ENCODE measurements at regions not wholly inside any gene's neighbourhood (a gene's known extent, or its start where the extent isn't known, plus 50 kb on each side); places are given as distances from the start of the nearest gene placed in this dataset.

GRCh38 chr9:130755377-130756007 lies 61.9 kb downstream of the EXOSC2 start:
- Histone ChIP-seq H3K4me1 (peaks cover 5% of the 10 kb centered on the region), H3K36me3 (no peaks in the 10 kb centered on the region), H3K27ac (no peak overlapping the region), H3K4me3 (no peak overlapping the region), H3K9me3 (no peaks in the 10 kb centered on the region), H3K27me3 (no peaks in the 10 kb centered on the region)
- TF ChIP-seq POLR2A (IDR thresholded peaks at IDR 0.05) (no peak), CTCF (IDR thresholded peaks at IDR 0.05) (no peak), POLR2AphosphoS5 (IDR thresholded peaks at IDR 0.05; ENCODE audit: insufficient read depth in 1 of 2, low read depth in 1 of 2) (no peak)
- no peak for DNase-seq (ENCODE audit: extremely low spot score in 2 of 2)
- intact Hi-C loops (cut with DNase I), result no loop called here

- intact Hi-C loops (cut with DNase I), result no loop called here
- Histone ChIP-seq H3K27me3 (no peaks in the 10 kb centered on the region), H3K4me3 (no peak overlapping the region), H3K36me3 (no peaks in the 10 kb centered on the region), H3K4me1 (peaks cover 5% of the 10 kb centered on the region), H3K9me3 (no peaks in the 10 kb centered on the region), H3K27ac (no peak overlapping the region)
- TF ChIP-seq CTCF (IDR thresholded peaks at IDR 0.05) (no peak), POLR2A (IDR thresholded peaks at IDR 0.05) (no peak), POLR2AphosphoS5 (IDR thresholded peaks at IDR 0.05; ENCODE audit: insufficient read depth in 1 of 2, low read depth in 1 of 2) (no peak)
- DNase-seq (ENCODE audit: extremely low spot score in 2 of 2), result no peak
Measured at GRCh38 chr9:130756037-130756436, 62.5 kb downstream of the EXOSC2 start.

GRCh38 chr9:130756455-130757152 lies 63.0 kb downstream of the EXOSC2 start:
- H3K4me1 ChIP-seq, result peaks cover 5% of the 10 kb centered on the region

GRCh38 chr9:130759738-130760137 lies 66.2 kb downstream of the EXOSC2 start:
- Histone ChIP-seq H3K36me3 (no peaks in the 10 kb centered on the region), H3K27ac (no peak overlapping the region), H3K4me3 (no peak overlapping the region), H3K4me1 (peaks cover 5% of the 10 kb centered on the region), H3K9me3 (no peaks in the 10 kb centered on the region), H3K27me3 (no peaks in the 10 kb centered on the region)
- DNase-seq (ENCODE audit: extremely low spot score in 2 of 2), result no peak
- TF ChIP-seq CTCF (IDR thresholded peaks at IDR 0.05), result no peak
- no peak for TF ChIP-seq POLR2AphosphoS5 (IDR thresholded peaks at IDR 0.05; ENCODE audit: insufficient read depth in 1 of 2, low read depth in 1 of 2)
- TF ChIP-seq POLR2A (IDR thresholded peaks at IDR 0.05), result no peak
- intact Hi-C loops (cut with DNase I), result no loop called here

More at GRCh38 chr9:130756455-130757152, 63.0 kb downstream of the EXOSC2 start:
- H3K27ac ChIP-seq, result no peak overlapping the region
- no peaks in the 10 kb centered on the region for H3K27me3 ChIP-seq
- DNase-seq (ENCODE audit: extremely low spot score in 2 of 2), result no peak
- TF ChIP-seq CTCF (IDR thresholded peaks at IDR 0.05), result no peak
- TF ChIP-seq POLR2AphosphoS5 (IDR thresholded peaks at IDR 0.05; ENCODE audit: insufficient read depth in 1 of 2, low read depth in 1 of 2), result no peak
- no peak for TF ChIP-seq POLR2A (IDR thresholded peaks at IDR 0.05)
- H3K9me3 ChIP-seq, result no peaks in the 10 kb centered on the region
- H3K4me3 ChIP-seq, result no peak overlapping the region
- intact Hi-C loops (cut with DNase I), result no loop called here
- H3K36me3 ChIP-seq, result no peaks in the 10 kb centered on the region

All from vagina (tissue), 2 donors.